ENCODE measurements at regions not wholly inside any gene's neighbourhood (a gene's known extent, or its start where the extent isn't known, plus 50 kb on each side); places are given as distances from the start of the nearest gene placed in this dataset.

- no peak for DNase-seq (ENCODE audit: insufficient read length)
Observed at GRCh38 chr2:56444339-56444738, 260.5 kb downstream of the CCDC85A start.

GRCh38 chr2:56448403-56449001, 264.7 kb downstream of the CCDC85A start:
- FAIRE-seq (no peak), DNase-seq (ENCODE audit: insufficient read length) (no peak)
- TF ChIP-seq POLR2A (IDR thresholded peaks at IDR 0.05; ENCODE audit: low read depth, low read length), result no peak

More at GRCh38 chr2:56444339-56444738, 260.5 kb downstream of the CCDC85A start:
- TF ChIP-seq TAF1 (IDR thresholded peaks at IDR 0.05; ENCODE audit: borderline replicate concordance, low read depth, low read length) (no peak), POLR2A (IDR thresholded peaks at IDR 0.05; ENCODE audit: low read depth, low read length) (no peak), POLR2AphosphoS5 (IDR thresholded peaks at IDR 0.05; ENCODE audit: low read depth, low read length) (no peak)
- FAIRE-seq, result no peak

- TF ChIP-seq POLR2A (IDR thresholded peaks at IDR 0.05; ENCODE audit: low read depth, low read length) (no peak), POLR2AphosphoS5 (IDR thresholded peaks at IDR 0.05; ENCODE audit: low read depth, low read length) (no peak), TAF1 (IDR thresholded peaks at IDR 0.05; ENCODE audit: borderline replicate concordance, low read depth, low read length) (no peak)
- FAIRE-seq (no peak), DNase-seq (ENCODE audit: insufficient read length) (no peak)
Observed at GRCh38 chr2:56449002-56449431, 265.2 kb downstream of the CCDC85A start.

- DNase-seq (ENCODE audit: insufficient read length) (no peak), FAIRE-seq (no peak)
- no peak for TF ChIP-seq POLR2AphosphoS5 (IDR thresholded peaks at IDR 0.05; ENCODE audit: low read depth, low read length)
Observed at GRCh38 chr2:56449449-56449860, 265.7 kb downstream of the CCDC85A start.

- TF ChIP-seq POLR2AphosphoS5 (IDR thresholded peaks at IDR 0.05; ENCODE audit: low read depth, low read length) (no peak), TAF1 (IDR thresholded peaks at IDR 0.05; ENCODE audit: borderline replicate concordance, low read depth, low read length) (no peak), POLR2A (IDR thresholded peaks at IDR 0.05; ENCODE audit: low read depth, low read length) (no peak)
- DNase-seq (ENCODE audit: insufficient read length) (no peak), FAIRE-seq (no peak)
Observed at GRCh38 chr2:56450047-56450446, 266.3 kb downstream of the CCDC85A start.

GRCh38 chr2:56450772-56451171, 267.0 kb downstream of the CCDC85A start:
- DNase-seq (ENCODE audit: insufficient read length) (no peak), FAIRE-seq (no peak)
- TF ChIP-seq POLR2AphosphoS5 (IDR thresholded peaks at IDR 0.05; ENCODE audit: low read depth, low read length) (no peak), POLR2A (IDR thresholded peaks at IDR 0.05; ENCODE audit: low read depth, low read length) (no peak), TAF1 (IDR thresholded peaks at IDR 0.05; ENCODE audit: borderline replicate concordance, low read depth, low read length) (no peak)

- TF ChIP-seq TAF1 (IDR thresholded peaks at IDR 0.05; ENCODE audit: borderline replicate concordance, low read depth, low read length) (no peak), POLR2AphosphoS5 (IDR thresholded peaks at IDR 0.05; ENCODE audit: low read depth, low read length) (no peak), POLR2A (IDR thresholded peaks at IDR 0.05; ENCODE audit: low read depth, low read length) (no peak)
- DNase-seq (ENCODE audit: insufficient read length), result no peak
- FAIRE-seq, result no peak
Observed at GRCh38 chr2:56455642-56456041, 271.9 kb downstream of the CCDC85A start.

- DNase-seq (ENCODE audit: insufficient read length) (no peak), FAIRE-seq (no peak)
- TF ChIP-seq POLR2A (IDR thresholded peaks at IDR 0.05; ENCODE audit: low read depth, low read length) (no peak), POLR2AphosphoS5 (IDR thresholded peaks at IDR 0.05; ENCODE audit: low read depth, low read length) (no peak), TAF1 (IDR thresholded peaks at IDR 0.05; ENCODE audit: borderline replicate concordance, low read depth, low read length) (no peak)
Observed at GRCh38 chr2:56456791-56457190, 273.0 kb downstream of the CCDC85A start.

GRCh38 chr2:56460508-56460907, 276.7 kb downstream of the CCDC85A start:
- FAIRE-seq (no peak), DNase-seq (ENCODE audit: insufficient read length) (no peak)
- TF ChIP-seq POLR2AphosphoS5 (IDR thresholded peaks at IDR 0.05; ENCODE audit: low read depth, low read length), result no peak
- no peak for TF ChIP-seq POLR2A (IDR thresholded peaks at IDR 0.05; ENCODE audit: low read depth, low read length)
- TF ChIP-seq TAF1 (IDR thresholded peaks at IDR 0.05; ENCODE audit: borderline replicate concordance, low read depth, low read length), result no peak

GRCh38 chr2:56464066-56464465, 280.3 kb downstream of the CCDC85A start:
- FAIRE-seq, result no peak

GRCh38 chr2:56464613-56465012, 280.8 kb downstream of the CCDC85A start:
- FAIRE-seq (no peak), DNase-seq (ENCODE audit: insufficient read length) (no peak)
- TF ChIP-seq POLR2A (IDR thresholded peaks at IDR 0.05; ENCODE audit: low read depth, low read length) (no peak), POLR2AphosphoS5 (IDR thresholded peaks at IDR 0.05; ENCODE audit: low read depth, low read length) (no peak), TAF1 (IDR thresholded peaks at IDR 0.05; ENCODE audit: borderline replicate concordance, low read depth, low read length) (no peak)

More at GRCh38 chr2:56464066-56464465, 280.3 kb downstream of the CCDC85A start:
- TF ChIP-seq POLR2AphosphoS5 (IDR thresholded peaks at IDR 0.05; ENCODE audit: low read depth, low read length), result no peak
- no peak for TF ChIP-seq POLR2A (IDR thresholded peaks at IDR 0.05; ENCODE audit: low read depth, low read length)
- no peak for TF ChIP-seq TAF1 (IDR thresholded peaks at IDR 0.05; ENCODE audit: borderline replicate concordance, low read depth, low read length)
- no peak for DNase-seq (ENCODE audit: insufficient read length)

GRCh38 chr2:56465491-56465890, 281.7 kb downstream of the CCDC85A start:
- DNase-seq (ENCODE audit: insufficient read length) (no peak), FAIRE-seq (no peak)
- TF ChIP-seq TAF1 (IDR thresholded peaks at IDR 0.05; ENCODE audit: borderline replicate concordance, low read depth, low read length), result no peak
- TF ChIP-seq POLR2AphosphoS5 (IDR thresholded peaks at IDR 0.05; ENCODE audit: low read depth, low read length), result no peak
- TF ChIP-seq POLR2A (IDR thresholded peaks at IDR 0.05; ENCODE audit: low read depth, low read length), result no peak

- FAIRE-seq, result no peak
Observed at GRCh38 chr2:56473524-56473923, 289.7 kb downstream of the CCDC85A start.

More at GRCh38 chr2:56473524-56473923, 289.7 kb downstream of the CCDC85A start:
- DNase-seq (ENCODE audit: insufficient read length), result no peak
- no peak for TF ChIP-seq POLR2A (IDR thresholded peaks at IDR 0.05; ENCODE audit: low read depth, low read length)
- no peak for TF ChIP-seq POLR2AphosphoS5 (IDR thresholded peaks at IDR 0.05; ENCODE audit: low read depth, low read length)
- TF ChIP-seq TAF1 (IDR thresholded peaks at IDR 0.05; ENCODE audit: borderline replicate concordance, low read depth, low read length), result no peak

Data from GM12892 (cell line).